Brain microvascular endothelial cell (primary cell): ENCODE measurements at regions not wholly inside any gene's neighbourhood (a gene's known extent, or its start where the extent isn't known, plus 50 kb on each side); places are given as distances from the start of the nearest gene placed in this dataset.

Experiments
- DNase-seq: peaks from one replicate; pipeline ENCODE4 v3.0.0-alpha.2; 2020
- H3K27ac ChIP-seq: fragments of 250-450 bp; sonication (Bioruptor Pico); 2 replicates; pipeline ENCODE4 v1.5.1; 2020; ENCODE audit warnings: mild to moderate bottlenecking, moderate library complexity
- H3K27me3 ChIP-seq: fragments of 250-450 bp; sonication (Bioruptor Pico); replicated peaks from 2 replicates; pipeline ENCODE4 v1.5.1; 2020; ENCODE audit warnings: mild to moderate bottlenecking
- H3K36me3 ChIP-seq: fragments of 250-450 bp; sonication (Bioruptor Pico); replicated peaks from 2 replicates; pipeline ENCODE4 v1.5.1; 2020; ENCODE audit warnings: mild to moderate bottlenecking
- H3K4me3 ChIP-seq: 2 replicates; pipeline ENCODE4 v1.5.1; 2011; ENCODE audit warnings: low read depth, mild to moderate bottlenecking, control low read depth, low read length, moderate library complexity
- CTCF ChIP-seq: IDR thresholded peaks from 2 replicates; pipeline ENCODE4 v1.5.1; 2011; ENCODE audit warnings: low read depth, mild to moderate bottlenecking, moderate library complexity, low read length, control low read depth, inconsistent platforms; ENCODE audit errors: missing control alignments
- in situ Hi-C: cut with HindIII; loops from 2 replicates; pipeline ENCODE4 v1.10.0; 2017; ENCODE audit warnings: low sequenced_read_pairs, low pct_ligation_motif_present

DNA sequence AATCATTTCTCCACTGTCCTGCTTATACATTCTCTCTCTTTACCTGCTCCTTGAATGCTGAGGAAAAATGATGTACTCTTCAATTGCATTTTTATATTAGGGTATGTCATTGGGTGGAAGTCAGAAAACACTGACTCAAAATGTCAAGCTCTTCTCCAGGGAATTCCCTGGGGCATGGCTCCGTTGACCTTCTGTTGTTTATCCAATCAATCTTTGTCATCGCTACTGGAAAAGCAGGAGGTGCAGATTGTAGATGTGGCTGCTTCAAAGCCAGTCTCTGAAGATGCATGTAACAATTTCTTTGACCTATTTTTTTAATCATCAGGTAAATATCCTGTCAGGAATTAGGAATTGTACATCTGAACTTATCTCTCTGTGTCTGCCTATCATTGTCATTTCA lies 63.9 kb upstream of the TENT5A start:
- no peak for TF ChIP-seq CTCF
- Histone ChIP-seq H3K27me3 (no peaks in the 10 kb centered on the region), H3K36me3 (no peaks in the 10 kb centered on the region), H3K4me3 (no peak overlapping the region), H3K27ac (no peak overlapping the region)
- in situ Hi-C loops = no loop called here
- DNase-seq = no peak

- Histone ChIP-seq H3K27ac (no peak overlapping the region), H3K4me3 (no peak overlapping the region), H3K36me3 (no peaks in the 10 kb centered on the region), H3K27me3 (no peaks in the 10 kb centered on the region)
- DNase-seq = no peak
- in situ Hi-C loops = no loop called here
- no peak for TF ChIP-seq CTCF
Measured at GRCh38 chr6:81814370-81815076, 62.0 kb upstream of the TENT5A start.

GRCh38 chr6:81813305-81813704 lies 60.8 kb upstream of the TENT5A start:
- in situ Hi-C loops = no loop called here
- no peak overlapping the region for H3K27ac ChIP-seq
- H3K4me3 ChIP-seq = no peak overlapping the region
- no peak for TF ChIP-seq CTCF
- no peaks in the 10 kb centered on the region for H3K27me3 ChIP-seq
- H3K36me3 ChIP-seq = no peaks in the 10 kb centered on the region
- no peak for DNase-seq

DNA sequence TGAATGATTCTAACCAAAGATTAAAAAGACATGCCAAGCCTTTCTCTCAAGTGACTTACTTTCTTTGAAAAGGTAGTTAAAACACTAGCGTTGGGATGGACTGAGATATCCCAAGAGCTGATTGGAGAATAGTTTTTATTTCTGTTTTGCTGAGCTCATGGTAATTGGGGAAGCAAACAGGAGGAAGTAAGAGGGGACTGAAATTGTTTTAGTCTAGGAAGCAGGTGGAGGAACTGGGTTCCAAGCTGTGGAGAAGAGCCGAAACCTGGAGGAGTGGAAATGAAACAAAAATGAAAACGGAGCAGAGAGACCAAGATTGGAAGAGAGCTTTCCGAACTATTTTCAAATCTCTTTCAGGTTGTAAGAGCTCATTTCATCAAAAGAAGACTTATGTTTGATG lies 59.9 kb upstream of the TENT5A start:
- in situ Hi-C loops = no loop called here
- no peak for DNase-seq
- no peak for TF ChIP-seq CTCF
- Histone ChIP-seq H3K27ac (no peak overlapping the region), H3K4me3 (no peak overlapping the region), H3K36me3 (no peaks in the 10 kb centered on the region), H3K27me3 (no peaks in the 10 kb centered on the region)

- no peak overlapping the region for H3K4me3 ChIP-seq
- H3K27ac ChIP-seq = no peak overlapping the region
- in situ Hi-C loops = no loop called here
- no peaks in the 10 kb centered on the region for H3K27me3 ChIP-seq
- DNase-seq = no peak
- H3K36me3 ChIP-seq = no peaks in the 10 kb centered on the region
- no peak for TF ChIP-seq CTCF
Measured at GRCh38 chr6:81808851-81809570, 56.5 kb upstream of the TENT5A start.
